Neural progenitor cell (in vitro differentiated cells): ENCODE measurements at regions not wholly inside any gene's neighbourhood (a gene's known extent, or its start where the extent isn't known, plus 50 kb on each side); places are given as distances from the start of the nearest gene placed in this dataset.

Experiments
- EZH2 ChIP-seq: fragments of 200-600 bp; sonication (generic); IDR thresholded peaks from 2 replicates; pipeline ENCODE4 v1.6.1; 2017; ENCODE audit warnings: antibody characterized with exemption, mild to moderate bottlenecking, moderate library complexity
- EZH2phosphoT487 ChIP-seq: fragments of 200-600 bp; sonication (generic); IDR thresholded peaks from 2 replicates; pipeline ENCODE4 v1.6.1; 2017; ENCODE audit warnings: antibody characterized with exemption
- TF ChIP-seq, protein P1 (sequence below): fragments of 200-600 bp; sonication (generic); IDR thresholded peaks from 2 replicates; pipeline ENCODE4 v1.5.1; 2017; ENCODE audit warnings: antibody characterized with exemption, mild to moderate bottlenecking

DNA sequence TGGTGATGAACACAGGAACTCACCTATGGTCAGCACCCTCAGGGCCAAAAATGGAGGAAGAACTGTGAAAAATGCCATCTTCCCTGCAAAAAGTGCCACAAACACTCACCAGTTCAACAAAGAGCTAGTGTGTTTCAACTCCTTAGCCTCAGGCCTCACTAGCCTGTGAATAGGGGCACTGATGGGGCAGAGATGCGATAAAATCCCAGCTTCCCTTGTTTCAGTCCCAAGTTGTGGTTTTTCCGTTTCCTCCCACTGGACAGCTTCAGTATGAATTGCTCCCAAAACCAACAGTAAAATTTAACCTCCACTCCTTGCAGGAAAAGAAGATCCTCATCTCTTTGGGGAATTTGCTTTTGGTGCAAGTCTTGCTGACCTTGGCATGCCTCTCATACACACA lies 117.4 kb upstream of the ADAMTS9 start:
- TF ChIP-seq EZH2phosphoT487 (no peak), EZH2 (no peak)
- TF ChIP-seq, protein P1, sequence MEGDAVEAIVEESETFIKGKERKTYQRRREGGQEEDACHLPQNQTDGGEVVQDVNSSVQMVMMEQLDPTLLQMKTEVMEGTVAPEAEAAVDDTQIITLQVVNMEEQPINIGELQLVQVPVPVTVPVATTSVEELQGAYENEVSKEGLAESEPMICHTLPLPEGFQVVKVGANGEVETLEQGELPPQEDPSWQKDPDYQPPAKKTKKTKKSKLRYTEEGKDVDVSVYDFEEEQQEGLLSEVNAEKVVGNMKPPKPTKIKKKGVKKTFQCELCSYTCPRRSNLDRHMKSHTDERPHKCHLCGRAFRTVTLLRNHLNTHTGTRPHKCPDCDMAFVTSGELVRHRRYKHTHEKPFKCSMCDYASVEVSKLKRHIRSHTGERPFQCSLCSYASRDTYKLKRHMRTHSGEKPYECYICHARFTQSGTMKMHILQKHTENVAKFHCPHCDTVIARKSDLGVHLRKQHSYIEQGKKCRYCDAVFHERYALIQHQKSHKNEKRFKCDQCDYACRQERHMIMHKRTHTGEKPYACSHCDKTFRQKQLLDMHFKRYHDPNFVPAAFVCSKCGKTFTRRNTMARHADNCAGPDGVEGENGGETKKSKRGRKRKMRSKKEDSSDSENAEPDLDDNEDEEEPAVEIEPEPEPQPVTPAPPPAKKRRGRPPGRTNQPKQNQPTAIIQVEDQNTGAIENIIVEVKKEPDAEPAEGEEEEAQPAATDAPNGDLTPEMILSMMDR = no peak
